ENCODE measurements at regions not wholly inside any gene's neighbourhood (a gene's known extent, or its start where the extent isn't known, plus 50 kb on each side); places are given as distances from the start of the nearest gene placed in this dataset.

GRCh38 chr5:133847886-133848285, 120.5 kb downstream of the C5orf15 start:
- no peak overlapping the region for H3K27ac ChIP-seq (ENCODE audit: low read depth, low read length, poor library complexity, severe bottlenecking)
- no peaks in the 10 kb centered on the region for H3K9me3 ChIP-seq (ENCODE audit: low read depth, low read length, poor library complexity, severe bottlenecking)
- no TSS peak for BruUV-seq (replicated peaks)
- no peak overlapping the region for H3K4me3 ChIP-seq (ENCODE audit: low read depth, low read length, poor library complexity, severe bottlenecking)
- H3K36me3 ChIP-seq (ENCODE audit: insufficient read depth, low read length, poor library complexity, severe bottlenecking): no peaks in the 10 kb centered on the region
- POLR2A ChIA-PET (ENCODE audit: low non-redundant PET): no interaction called here
- no peak for DNase-seq (ENCODE audit: low spot score)
- intact Hi-C loops (cut with micrococcal nuclease; ENCODE audit: unreplicated experiment): no loop called here
- H3K4me1 ChIP-seq (ENCODE audit: insufficient read depth, low read length, poor library complexity, severe bottlenecking): no peaks in the 10 kb centered on the region
- CTCF ChIA-PET: no interaction called here
- TF ChIP-seq EZH2 (IDR thresholded peaks at IDR 0.05; ENCODE audit: borderline replicate concordance, low read depth, low read length, poor library complexity, severe bottlenecking) (no peak), CTCF (conservative IDR thresholded peaks at IDR 0.05; ENCODE audit: low read depth, low read length) (no peak)
- H3K27me3 ChIP-seq (replicated peaks; ENCODE audit: insufficient read depth, low read depth, low read length, poor library complexity): no peaks in the 10 kb centered on the region

- Histone ChIP-seq H3K4me3 (ENCODE audit: low read depth, low read length, poor library complexity, severe bottlenecking) (no peak overlapping the region), H3K36me3 (ENCODE audit: insufficient read depth, low read length, poor library complexity, severe bottlenecking) (no peaks in the 10 kb centered on the region), H3K9me3 (ENCODE audit: low read depth, low read length, poor library complexity, severe bottlenecking) (no peaks in the 10 kb centered on the region), H3K4me1 (ENCODE audit: insufficient read depth, low read length, poor library complexity, severe bottlenecking) (no peaks in the 10 kb centered on the region), H3K27ac (ENCODE audit: low read depth, low read length, poor library complexity, severe bottlenecking) (no peak overlapping the region), H3K27me3 (replicated peaks; ENCODE audit: insufficient read depth, low read depth, low read length, poor library complexity) (no peaks in the 10 kb centered on the region)
- TF ChIP-seq CTCF (conservative IDR thresholded peaks at IDR 0.05; ENCODE audit: low read depth, low read length) (no peak), EZH2 (IDR thresholded peaks at IDR 0.05; ENCODE audit: borderline replicate concordance, low read depth, low read length, poor library complexity, severe bottlenecking) (no peak)
- BruUV-seq (replicated peaks): no TSS peak
- ChIA-PET CTCF (interaction anchor here (0.6 kb wide), 1 partner anchor 15 kb away, joined by 11 read pairs; no protein-coding TSS in a partner anchor), POLR2A (ENCODE audit: low non-redundant PET) (no interaction called here)
- no peak for DNase-seq (ENCODE audit: low spot score)
- intact Hi-C loops (cut with micrococcal nuclease; ENCODE audit: unreplicated experiment): no loop called here
These were observed 121.1 kb downstream of the C5orf15 start for GRCh38 chr5:133847301-133847700.

- ChIA-PET POLR2A (ENCODE audit: low non-redundant PET) (no interaction called here), CTCF (interaction anchor here (0.6 kb wide), 1 partner anchor 15 kb away, joined by 11 read pairs; no protein-coding TSS in a partner anchor)
- BruUV-seq (replicated peaks): no TSS peak
These were observed 121.8 kb downstream of the C5orf15 start for GRCh38 chr5:133846478-133847226.

GRCh38 chr5:133845271-133845670, 123.2 kb downstream of the C5orf15 start:
- BruUV-seq (replicated peaks): no TSS peak
- POLR2A ChIA-PET (ENCODE audit: low non-redundant PET): no interaction called here
- H3K27ac ChIP-seq (ENCODE audit: low read depth, low read length, poor library complexity, severe bottlenecking): no peak overlapping the region
- no peaks in the 10 kb centered on the region for H3K36me3 ChIP-seq (ENCODE audit: insufficient read depth, low read length, poor library complexity, severe bottlenecking)
- no peaks in the 10 kb centered on the region for H3K4me1 ChIP-seq (ENCODE audit: insufficient read depth, low read length, poor library complexity, severe bottlenecking)
- no peaks in the 10 kb centered on the region for H3K27me3 ChIP-seq (replicated peaks; ENCODE audit: insufficient read depth, low read depth, low read length, poor library complexity)
- H3K9me3 ChIP-seq (ENCODE audit: low read depth, low read length, poor library complexity, severe bottlenecking): no peaks in the 10 kb centered on the region
- no peak for DNase-seq (ENCODE audit: low spot score)
- TF ChIP-seq EZH2 (IDR thresholded peaks at IDR 0.05; ENCODE audit: borderline replicate concordance, low read depth, low read length, poor library complexity, severe bottlenecking): no peak
- no peak for TF ChIP-seq CTCF (conservative IDR thresholded peaks at IDR 0.05; ENCODE audit: low read depth, low read length)
- CTCF ChIA-PET: no interaction called here
- intact Hi-C loops (cut with micrococcal nuclease; ENCODE audit: unreplicated experiment): no loop called here
- no peak overlapping the region for H3K4me3 ChIP-seq (ENCODE audit: low read depth, low read length, poor library complexity, severe bottlenecking)

More at GRCh38 chr5:133846478-133847226, 121.8 kb downstream of the C5orf15 start:
- no peaks in the 10 kb centered on the region for H3K27me3 ChIP-seq (replicated peaks; ENCODE audit: insufficient read depth, low read depth, low read length, poor library complexity)
- intact Hi-C loops (cut with micrococcal nuclease; ENCODE audit: unreplicated experiment): no loop called here
- no peaks in the 10 kb centered on the region for H3K9me3 ChIP-seq (ENCODE audit: low read depth, low read length, poor library complexity, severe bottlenecking)
- H3K4me1 ChIP-seq (ENCODE audit: insufficient read depth, low read length, poor library complexity, severe bottlenecking): no peaks in the 10 kb centered on the region
- H3K36me3 ChIP-seq (ENCODE audit: insufficient read depth, low read length, poor library complexity, severe bottlenecking): no peaks in the 10 kb centered on the region
- H3K27ac ChIP-seq (ENCODE audit: low read depth, low read length, poor library complexity, severe bottlenecking): no peak overlapping the region
- H3K4me3 ChIP-seq (ENCODE audit: low read depth, low read length, poor library complexity, severe bottlenecking): no peak overlapping the region
- no peak for TF ChIP-seq EZH2 (IDR thresholded peaks at IDR 0.05; ENCODE audit: borderline replicate concordance, low read depth, low read length, poor library complexity, severe bottlenecking)
- DNase-seq (ENCODE audit: low spot score): no peak
